ENCODE measurements at regions not wholly inside any gene's neighbourhood (a gene's known extent, or its start where the extent isn't known, plus 50 kb on each side); places are given as distances from the start of the nearest gene placed in this dataset.

DNA sequence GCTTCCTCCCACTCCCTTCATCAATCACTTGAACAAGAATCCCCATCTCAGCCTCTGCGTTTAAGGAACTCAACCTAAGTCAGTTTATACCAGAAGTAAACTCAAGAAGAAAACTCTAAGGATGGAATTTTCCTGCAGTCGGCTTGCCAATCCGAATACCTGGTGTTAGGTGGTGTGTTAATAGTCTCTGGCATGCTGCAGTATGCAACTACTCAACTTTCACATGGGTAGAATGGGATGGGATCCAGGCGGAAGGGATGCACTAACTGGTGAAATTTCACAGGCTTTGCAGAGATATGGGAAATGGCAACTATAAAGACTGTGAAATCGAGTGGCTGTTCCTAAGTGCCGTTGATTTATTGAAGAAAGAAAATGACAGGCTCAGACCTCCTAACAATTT, 560.6 kb downstream of the TLE1 start:
- DNase-seq (no peak), ATAC-seq (ENCODE audit: low FRiP score in 2 of 2) (no peak)
- H3K36me3 ChIP-seq = no peaks in the 10 kb centered on the region
- no peak overlapping the region for H3K4me3 ChIP-seq
- no peaks in the 10 kb centered on the region for H3K27me3 ChIP-seq
- WGBS, 2 donors = 75 to 84% methylated on average over 6 of the region's 6 CpGs
- no peaks in the 10 kb centered on the region for H3K4me1 ChIP-seq
- H3K27ac ChIP-seq = no peak overlapping the region
- no peak for TF ChIP-seq POLR2AphosphoS5 (IDR thresholded peaks at IDR 0.05)
- H3K9me3 ChIP-seq = no peaks in the 10 kb centered on the region

DNA sequence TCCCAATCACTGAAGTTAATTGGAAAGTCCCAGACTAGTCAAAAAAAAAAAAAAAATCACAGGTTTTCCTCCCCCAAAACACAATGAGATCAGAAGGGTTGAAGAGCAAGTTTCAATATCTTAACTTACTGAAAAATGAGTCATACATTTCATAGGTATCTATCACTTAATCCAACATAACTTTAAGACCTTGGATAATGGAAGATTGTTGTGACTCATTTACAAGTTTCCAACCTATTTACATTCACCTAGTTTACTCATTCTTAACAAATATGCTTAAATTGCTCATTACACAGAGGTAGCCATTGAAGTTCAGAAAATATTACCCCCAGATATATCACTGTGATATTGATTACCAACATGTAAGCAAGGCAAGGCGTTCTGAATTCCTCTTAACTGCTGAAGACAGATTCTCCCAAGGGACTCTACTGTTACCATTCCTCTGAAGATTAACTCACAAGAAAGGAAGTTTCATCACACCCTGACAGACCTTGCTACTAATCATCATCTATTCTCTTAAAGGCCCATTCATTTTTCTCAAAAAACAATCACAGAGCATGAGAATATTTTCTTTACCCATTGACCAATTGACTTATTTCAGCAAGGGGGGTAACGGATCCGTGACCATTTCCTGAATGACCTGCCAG, 563.8 kb downstream of the TLE1 start:
- TF ChIP-seq POLR2A (IDR thresholded peaks at IDR 0.05) (no peak), EP300 (IDR thresholded peaks at IDR 0.05) (no peak), CTCF (IDR thresholded peaks at IDR 0.05) (no peak), POLR2AphosphoS5 (IDR thresholded peaks at IDR 0.05) (no peak)

DNA sequence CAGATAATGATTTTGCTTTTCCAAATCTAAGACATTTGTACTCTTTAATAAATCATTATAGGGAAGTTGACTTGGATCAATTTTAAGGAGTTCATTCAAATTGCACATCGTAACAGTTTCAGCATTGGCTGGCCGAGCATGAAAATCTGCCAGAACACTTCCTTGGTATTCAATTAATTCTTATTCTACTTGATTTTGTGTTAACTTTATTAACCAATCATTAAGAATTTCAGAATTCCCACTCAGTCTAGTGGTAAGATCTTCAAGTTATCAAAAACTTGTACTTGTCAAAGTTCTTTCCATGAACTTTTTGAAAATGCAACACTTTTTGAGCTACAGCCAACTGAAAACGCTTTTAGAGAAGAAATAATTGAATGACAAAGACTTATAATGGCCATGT, 565.8 kb downstream of the TLE1 start:
- Histone ChIP-seq H3K27me3 (no peaks in the 10 kb centered on the region), H3K36me3 (no peaks in the 10 kb centered on the region), H3K9me3 (no peaks in the 10 kb centered on the region), H3K27ac (no peak overlapping the region), H3K4me1 (no peaks in the 10 kb centered on the region), H3K4me3 (no peak overlapping the region)
- 67 to 84% methylated on average over 3 of the region's 3 CpGs for WGBS, 2 donors
- DNase-seq = no peak
- TF ChIP-seq POLR2AphosphoS5 (IDR thresholded peaks at IDR 0.05) = no peak
- TF ChIP-seq POLR2A (IDR thresholded peaks at IDR 0.05) = no peak
- no peak for TF ChIP-seq CTCF (IDR thresholded peaks at IDR 0.05)
- TF ChIP-seq EP300 (IDR thresholded peaks at IDR 0.05) = no peak
- ATAC-seq (ENCODE audit: low FRiP score in 2 of 2) = no peak

More for the DNA sequence above, 563.8 kb downstream of the TLE1 start:
- Histone ChIP-seq H3K4me1 (no peaks in the 10 kb centered on the region), H3K27me3 (no peaks in the 10 kb centered on the region), H3K27ac (no peak overlapping the region), H3K4me3 (no peak overlapping the region), H3K9me3 (no peaks in the 10 kb centered on the region), H3K36me3 (no peaks in the 10 kb centered on the region)
- 43 to 90% methylated on average over 3 of the region's 3 CpGs for WGBS, 2 donors
- DNase-seq = no peak
- no peak for ATAC-seq (ENCODE audit: low FRiP score in 2 of 2)

DNA sequence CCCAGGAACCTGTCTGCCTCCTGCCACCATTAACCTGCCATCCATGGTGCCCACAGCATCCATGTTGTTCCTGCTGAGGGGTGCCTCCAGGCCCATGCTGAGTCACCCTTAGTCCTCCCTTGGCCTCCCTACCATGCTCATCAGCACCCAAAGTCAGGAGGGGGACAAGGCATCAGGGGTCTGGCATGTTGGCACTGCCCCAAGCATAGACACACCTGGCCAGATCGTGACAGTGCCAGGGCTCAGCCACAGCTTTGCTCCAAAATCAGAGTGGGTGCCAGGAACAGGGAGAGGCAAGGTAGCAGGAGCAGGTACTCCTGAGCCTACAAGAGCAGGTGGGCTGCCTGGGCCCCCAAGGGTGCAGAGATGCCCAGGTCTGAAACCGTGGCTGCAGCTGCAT, 566.6 kb downstream of the TLE1 start:
- Histone ChIP-seq H3K27ac (no peak overlapping the region), H3K9me3 (no peaks in the 10 kb centered on the region), H3K4me1 (no peaks in the 10 kb centered on the region), H3K27me3 (no peaks in the 10 kb centered on the region), H3K4me3 (no peak overlapping the region), H3K36me3 (no peaks in the 10 kb centered on the region)
- DNase-seq (no peak), ATAC-seq (ENCODE audit: low FRiP score in 2 of 2) (no peak)
- no peak for TF ChIP-seq POLR2AphosphoS5 (IDR thresholded peaks at IDR 0.05)
- no peak for TF ChIP-seq EP300 (IDR thresholded peaks at IDR 0.05)
- TF ChIP-seq CTCF (IDR thresholded peaks at IDR 0.05) = no peak
- TF ChIP-seq POLR2A (IDR thresholded peaks at IDR 0.05) = no peak
- 80 to 100% methylated on average over 1 of the region's 2 CpGs for WGBS, 2 donors

GRCh38 chr9:81119591-81119990, 569.8 kb downstream of the TLE1 start:
- Histone ChIP-seq H3K27me3 (no peaks in the 10 kb centered on the region), H3K4me3 (no peak overlapping the region), H3K4me1 (no peaks in the 10 kb centered on the region), H3K36me3 (no peaks in the 10 kb centered on the region), H3K27ac (no peak overlapping the region), H3K9me3 (no peaks in the 10 kb centered on the region)
- TF ChIP-seq EP300 (IDR thresholded peaks at IDR 0.05) = no peak
- TF ChIP-seq POLR2A (IDR thresholded peaks at IDR 0.05) = no peak
- no peak for TF ChIP-seq POLR2AphosphoS5 (IDR thresholded peaks at IDR 0.05)
- TF ChIP-seq CTCF (IDR thresholded peaks at IDR 0.05) = no peak
- no peak for DNase-seq
- 54 to 70% methylated on average over 1 of the region's 1 CpG for WGBS, 2 donors
- no peak for ATAC-seq (ENCODE audit: low FRiP score in 2 of 2)

Data from upper lobe of left lung (tissue), 6 donors.